ENCODE measurements at regions not wholly inside any gene's neighbourhood (a gene's known extent, or its start where the extent isn't known, plus 50 kb on each side); places are given as distances from the start of the nearest gene placed in this dataset.

DNA sequence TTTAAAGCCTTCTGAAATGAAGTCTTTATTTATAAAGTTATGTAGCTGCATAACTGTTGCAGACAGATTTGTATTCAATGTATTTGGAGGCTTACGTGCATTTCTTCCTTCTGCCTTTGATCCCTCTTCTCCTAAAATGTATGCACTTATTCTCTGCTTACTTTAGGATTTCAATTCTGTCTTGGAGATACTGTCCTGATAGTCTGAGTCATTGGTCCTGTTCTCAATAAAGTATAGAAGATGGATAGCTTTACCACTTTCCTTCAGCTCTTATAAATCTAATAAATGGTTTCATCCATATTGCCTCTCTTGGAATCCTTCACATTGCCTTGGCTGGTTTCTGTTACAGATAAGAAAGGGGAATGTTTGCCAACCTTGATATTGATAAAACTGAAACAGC, 430.1 kb upstream of the CAMK1G start:
- no peak for TF ChIP-seq POLR2AphosphoS5 (IDR thresholded peaks at IDR 0.05; ENCODE audit: low read depth, low read length)
- no peak for TF ChIP-seq POLR2A (IDR thresholded peaks at IDR 0.05; ENCODE audit: low read depth, low read length)

Data from GM12892 (cell line).